Body of pancreas (tissue), 4 donors: ENCODE measurements at regions not wholly inside any gene's neighbourhood (a gene's known extent, or its start where the extent isn't known, plus 50 kb on each side); places are given as distances from the start of the nearest gene placed in this dataset.

ENCODE experiments used
- CTCF ChIP-seq, 7 experiments: fragments of 450-650 bp in 4 of 7; fragments of 200-600 bp in 3 of 7; sonication (generic) in 3 of 7; IDR thresholded peaks; one replicate each; pipeline ENCODE4 v1.5.1; 2016 to 2019; ENCODE audit warnings: antibody characterized with exemption in 7 of 7
- POLR2A ChIP-seq, 3 donors: fragments of 450-650 bp; IDR thresholded peaks; one replicate each; pipeline ENCODE4 v1.6.1; 2016; ENCODE audit warnings: antibody characterized with exemption in 3 of 3, mild to moderate bottlenecking in 2 of 3

GRCh38 chrX:20369468-20369867 is 102.8 kb upstream of the RPS6KA3 start:
- TF ChIP-seq CTCF (IDR thresholded peaks at IDR 0.05) (no peak), POLR2A (IDR thresholded peaks at IDR 0.05) (no peak)
